22Rv1 (cell line): ENCODE measurements at regions not wholly inside any gene's neighbourhood (a gene's known extent, or its start where the extent isn't known, plus 50 kb on each side); places are given as distances from the start of the nearest gene placed in this dataset.

Source experiments
- H3K27ac ChIP-seq: fragments of 450-650 bp; 2 replicates; pipeline ENCODE4 v1.5.1; 2017
- ZFX ChIP-seq: fragments of 450-650 bp; IDR thresholded peaks from 2 replicates; pipeline ENCODE4 v1.6.1; 2017; ENCODE audit warnings: antibody characterized with exemption, borderline replicate concordance
- TF ChIP-seq, protein P1 (sequence below): fragments of 450-650 bp; IDR thresholded peaks from 2 replicates; pipeline ENCODE4 v1.5.1; 2017; ENCODE audit warnings: mild to moderate bottlenecking

DNA sequence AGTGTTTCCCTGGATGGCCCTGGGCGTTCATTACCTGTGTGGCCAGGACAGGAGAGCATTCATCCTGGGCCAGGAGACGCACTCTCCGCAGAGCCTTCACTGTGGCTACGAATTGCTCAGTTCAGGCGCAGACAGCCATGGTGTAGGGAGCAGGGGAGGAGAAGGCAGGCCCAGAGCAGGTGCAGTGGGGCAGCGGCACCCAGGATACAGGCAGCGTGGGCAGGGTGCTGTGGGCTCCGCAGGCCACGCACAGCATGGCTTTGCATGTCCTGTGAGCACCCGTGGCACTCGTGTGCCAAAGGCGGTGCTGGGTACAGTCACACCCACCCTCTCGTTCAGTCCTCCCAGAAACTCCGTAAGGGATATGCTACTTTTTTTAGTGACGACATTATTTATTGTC lies 124.2 kb upstream of the B3GAT1 start:
- no peak for TF ChIP-seq ZFX
- TF ChIP-seq, protein P1, sequence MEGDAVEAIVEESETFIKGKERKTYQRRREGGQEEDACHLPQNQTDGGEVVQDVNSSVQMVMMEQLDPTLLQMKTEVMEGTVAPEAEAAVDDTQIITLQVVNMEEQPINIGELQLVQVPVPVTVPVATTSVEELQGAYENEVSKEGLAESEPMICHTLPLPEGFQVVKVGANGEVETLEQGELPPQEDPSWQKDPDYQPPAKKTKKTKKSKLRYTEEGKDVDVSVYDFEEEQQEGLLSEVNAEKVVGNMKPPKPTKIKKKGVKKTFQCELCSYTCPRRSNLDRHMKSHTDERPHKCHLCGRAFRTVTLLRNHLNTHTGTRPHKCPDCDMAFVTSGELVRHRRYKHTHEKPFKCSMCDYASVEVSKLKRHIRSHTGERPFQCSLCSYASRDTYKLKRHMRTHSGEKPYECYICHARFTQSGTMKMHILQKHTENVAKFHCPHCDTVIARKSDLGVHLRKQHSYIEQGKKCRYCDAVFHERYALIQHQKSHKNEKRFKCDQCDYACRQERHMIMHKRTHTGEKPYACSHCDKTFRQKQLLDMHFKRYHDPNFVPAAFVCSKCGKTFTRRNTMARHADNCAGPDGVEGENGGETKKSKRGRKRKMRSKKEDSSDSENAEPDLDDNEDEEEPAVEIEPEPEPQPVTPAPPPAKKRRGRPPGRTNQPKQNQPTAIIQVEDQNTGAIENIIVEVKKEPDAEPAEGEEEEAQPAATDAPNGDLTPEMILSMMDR = no peak
- no peak overlapping the region for H3K27ac ChIP-seq

DNA sequence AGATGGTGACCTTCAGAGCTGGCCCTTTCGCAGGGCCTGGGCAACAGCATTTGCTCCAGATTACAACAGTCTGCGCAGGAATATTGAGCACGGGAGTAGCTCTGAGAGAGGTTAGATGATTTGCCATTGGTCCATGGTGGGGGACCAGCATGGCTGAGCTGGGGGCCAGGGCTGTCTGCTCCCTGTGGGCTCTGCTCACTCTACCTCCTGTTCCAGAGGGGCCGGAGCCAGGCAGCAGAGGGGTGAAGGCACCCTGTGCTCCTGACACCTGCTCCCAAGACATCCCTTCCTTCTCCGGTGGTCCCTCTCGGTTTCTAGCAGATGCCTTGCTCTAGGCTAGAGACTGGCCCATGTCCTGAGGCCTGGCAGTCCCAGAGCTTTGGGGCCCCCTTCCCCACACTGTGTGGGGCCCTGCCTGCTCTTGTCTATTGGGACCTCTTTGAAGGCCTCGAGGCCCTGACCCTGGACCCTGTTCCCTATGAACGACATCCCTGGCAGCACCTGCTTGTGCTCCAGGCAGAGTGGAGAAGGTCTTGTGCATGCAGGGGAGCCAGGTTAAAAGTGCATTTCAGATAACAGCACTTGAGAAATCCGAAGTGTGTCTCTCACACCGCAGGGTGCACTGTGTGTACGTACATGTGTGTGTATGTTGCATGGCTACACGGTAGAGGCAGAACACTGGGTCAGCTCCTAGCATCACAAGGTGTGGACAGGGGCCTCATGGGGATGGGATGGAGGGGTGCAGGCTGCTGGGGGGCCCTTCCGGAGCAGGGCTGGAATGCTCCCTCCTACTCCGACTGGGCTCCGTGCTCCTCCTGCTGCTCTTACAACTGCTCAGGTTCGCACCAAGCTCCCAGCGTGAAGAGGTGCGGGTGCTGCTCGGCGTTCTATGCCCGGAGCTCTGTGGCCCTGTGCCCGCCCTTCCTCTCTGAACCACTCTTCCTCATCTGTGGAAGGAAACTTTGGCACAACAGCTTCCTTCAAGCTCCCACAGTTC lies 123.3 kb upstream of the B3GAT1 start:
- H3K27ac ChIP-seq = no peak overlapping the region
- no peak for TF ChIP-seq ZFX
- TF ChIP-seq, protein P1 = no peak

DNA sequence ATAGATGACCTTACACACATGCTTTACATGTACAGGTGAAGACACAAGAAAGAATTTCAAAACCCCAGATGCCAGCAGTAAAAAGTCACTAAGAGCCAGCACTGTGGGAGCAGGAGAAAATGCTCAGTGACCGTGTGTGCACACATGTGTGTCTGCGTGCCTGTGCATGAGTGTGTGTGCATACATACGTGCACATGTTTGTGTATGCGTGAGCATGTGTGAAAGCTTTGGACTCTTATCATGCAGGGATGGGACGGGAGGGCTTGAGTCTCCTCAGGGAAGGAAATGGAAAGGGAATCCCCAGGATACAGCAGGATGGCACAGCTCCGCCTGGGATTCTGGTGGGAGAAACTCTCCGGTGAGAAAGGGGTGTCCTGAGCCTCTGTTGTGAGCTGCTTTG lies 121.5 kb upstream of the B3GAT1 start:
- TF ChIP-seq, protein P1 = no peak
- no peak for TF ChIP-seq ZFX

DNA sequence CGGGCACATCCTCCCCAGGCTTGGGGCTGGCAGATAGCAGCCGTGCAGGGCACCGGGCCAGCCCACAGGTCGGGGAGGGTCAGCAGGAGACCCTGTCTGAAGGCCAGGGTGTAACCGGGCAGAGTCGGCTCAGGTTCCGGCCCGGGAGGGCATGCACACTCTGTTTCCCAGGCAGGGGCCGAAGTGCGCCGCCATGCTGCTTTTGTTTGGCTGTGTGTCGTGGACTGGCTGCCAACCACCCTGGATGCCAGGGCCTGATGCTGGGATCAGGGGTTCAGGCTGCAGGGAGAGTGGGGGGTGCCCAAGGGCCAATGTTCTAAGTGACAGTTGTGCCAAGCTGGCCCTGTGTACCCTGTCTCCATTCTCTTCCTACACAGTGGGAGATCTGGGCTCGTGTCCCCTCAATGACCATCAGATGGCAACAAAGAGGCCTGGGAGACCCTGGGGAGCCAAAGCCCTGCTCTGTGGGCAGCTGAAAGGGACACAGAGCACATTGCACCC lies 120.9 kb upstream of the B3GAT1 start:
- TF ChIP-seq ZFX = no peak
- TF ChIP-seq, protein P1 = no peak
- H3K27ac ChIP-seq = no peak overlapping the region

More for the DNA sequence above, 121.5 kb upstream of the B3GAT1 start:
- no peak overlapping the region for H3K27ac ChIP-seq

DNA sequence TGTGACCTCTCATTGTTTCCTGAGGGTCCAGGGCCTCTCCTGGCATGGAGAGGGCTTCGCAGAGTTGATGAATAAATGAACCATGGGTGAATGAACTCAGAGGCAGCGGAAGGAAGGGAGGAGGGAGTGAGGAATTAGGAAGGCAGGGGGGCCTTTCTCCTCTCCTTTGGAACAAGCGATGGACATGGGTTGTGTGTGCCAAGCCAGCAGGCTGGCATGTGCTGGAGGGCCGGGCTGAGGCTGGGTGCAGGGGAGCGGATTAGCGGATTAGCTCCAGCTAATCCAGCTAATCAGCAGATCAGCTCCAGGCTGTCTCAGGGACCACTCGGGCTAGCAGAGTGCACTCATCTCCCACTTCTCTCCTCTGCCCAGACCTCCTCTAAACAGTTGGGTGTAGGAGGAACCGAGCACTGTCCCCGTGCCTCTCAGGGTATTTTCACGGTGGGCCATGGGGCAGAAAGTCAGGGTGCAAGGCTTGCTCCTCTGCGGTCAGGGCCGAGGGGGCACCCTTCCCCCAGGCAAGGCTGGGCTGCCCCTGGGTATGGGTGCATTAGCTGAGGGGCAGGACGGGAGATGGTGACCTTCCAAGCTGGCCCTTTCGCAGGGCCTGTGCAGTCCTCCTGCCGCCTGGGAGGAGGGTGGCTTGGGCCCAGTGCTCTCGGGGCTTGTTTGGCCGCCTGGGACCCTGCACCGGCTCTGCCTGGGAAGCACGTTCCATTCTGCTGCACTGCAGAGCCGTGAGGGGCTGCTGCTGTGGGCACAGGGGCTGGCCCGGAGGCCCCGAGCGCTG lies 120.3 kb upstream of the B3GAT1 start:
- H3K27ac ChIP-seq = no peak overlapping the region
- TF ChIP-seq, protein P1 = no peak
- TF ChIP-seq ZFX = no peak

DNA sequence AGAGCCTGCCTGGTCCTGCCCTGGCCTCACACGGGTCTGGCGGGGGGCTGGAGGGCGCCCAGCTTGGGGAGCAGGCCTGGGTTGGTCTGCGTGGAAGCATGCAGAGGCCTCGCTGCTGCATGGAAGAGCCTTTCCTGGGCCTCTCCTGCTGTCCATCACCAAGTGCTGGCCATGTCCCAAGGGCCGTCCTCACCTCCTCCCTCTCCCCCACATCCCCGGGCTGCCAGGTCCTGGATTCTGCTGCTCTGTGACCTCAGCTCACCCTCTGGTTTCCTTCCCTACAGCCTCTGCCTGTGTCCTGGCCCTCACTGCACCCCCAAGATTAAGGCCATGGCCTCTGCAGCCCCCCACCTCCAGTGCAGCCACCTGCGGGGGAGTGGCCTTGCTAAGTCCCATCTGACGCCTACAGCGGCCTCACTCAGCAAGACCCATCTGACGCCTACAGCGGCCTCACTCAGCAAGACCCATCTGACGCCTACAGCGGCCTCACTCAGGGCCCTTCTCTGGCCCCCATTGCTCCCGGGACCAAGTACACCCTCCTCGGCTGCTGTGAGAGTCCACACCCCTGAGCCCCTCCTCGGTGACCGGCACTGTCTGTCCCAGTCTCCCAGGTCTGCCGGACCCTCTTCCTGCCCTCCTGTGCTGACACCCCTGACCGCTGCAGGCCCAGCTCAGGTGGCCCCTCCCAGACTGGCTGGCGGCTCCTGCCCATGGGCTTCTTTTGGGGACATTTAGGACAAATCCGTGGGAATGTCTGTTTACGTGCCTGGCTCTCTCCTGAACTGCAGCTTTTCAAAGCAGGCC lies 119.5 kb upstream of the B3GAT1 start:
- TF ChIP-seq ZFX = no peak
- TF ChIP-seq, protein P1 = no peak
- no peak overlapping the region for H3K27ac ChIP-seq
